ENCODE measurements at regions not wholly inside any gene's neighbourhood (a gene's known extent, or its start where the extent isn't known, plus 50 kb on each side); places are given as distances from the start of the nearest gene placed in this dataset.
A peak's percentile ranks its signal among the peaks of the same experiment; 100 is the strongest.

- Histone ChIP-seq H3K4me1 (no peaks in the 10 kb centered on the region), H3K27me3 (no peaks in the 10 kb centered on the region), H3K9me3 (no peaks in the 10 kb centered on the region), H3K4me3 (no peak overlapping the region), H3K36me3 (no peaks in the 10 kb centered on the region), H3K27ac (no peak overlapping the region), H3K9ac (ENCODE audit: low read depth in 2 of 2, low read length in 2 of 2) (no peak overlapping the region)
- DNase-seq, result no peak
- TF ChIP-seq CTCF (IDR thresholded peaks at IDR 0.05), result peak; percentile 31
- intact Hi-C loops (cut with DNase I), result loop anchor here (2.0 kb wide), 1 partner anchor 526 kb away; no protein-coding TSS in a partner anchor
Measured at GRCh38 chr4:149896432-149896831, 80.8 kb upstream of the IQCM start.

GRCh38 chr4:149897783-149898182 lies 82.1 kb upstream of the IQCM start:
- no peak for TF ChIP-seq CTCF (IDR thresholded peaks at IDR 0.05)
- no peaks in the 10 kb centered on the region for H3K27me3 ChIP-seq
- H3K9ac ChIP-seq (ENCODE audit: low read depth in 2 of 2, low read length in 2 of 2), result no peak overlapping the region
- H3K27ac ChIP-seq, result no peak overlapping the region
- H3K36me3 ChIP-seq, result no peaks in the 10 kb centered on the region
- no peak for DNase-seq
- H3K4me1 ChIP-seq, result no peaks in the 10 kb centered on the region
- no peaks in the 10 kb centered on the region for H3K9me3 ChIP-seq
- intact Hi-C loops (cut with DNase I), result loop anchor here (2.0 kb wide), 1 partner anchor 527 kb away; no protein-coding TSS in a partner anchor
- H3K4me3 ChIP-seq, result no peak overlapping the region

GRCh38 chr4:149901128-149901527 lies 85.5 kb upstream of the IQCM start:
- Histone ChIP-seq H3K4me1 (no peaks in the 10 kb centered on the region), H3K27ac (peak overlapping the region; percentile 69)
- TF ChIP-seq CTCF (IDR thresholded peaks at IDR 0.05), result no peak

GRCh38 chr4:149902242-149902641 lies 86.6 kb upstream of the IQCM start:
- no peak for DNase-seq
- H3K36me3 ChIP-seq, result no peaks in the 10 kb centered on the region
- H3K9me3 ChIP-seq, result no peaks in the 10 kb centered on the region
- no peak for TF ChIP-seq CTCF (IDR thresholded peaks at IDR 0.05)
- H3K4me1 ChIP-seq, result no peaks in the 10 kb centered on the region
- peak overlapping the region; percentile 69 for H3K27ac ChIP-seq
- H3K27me3 ChIP-seq, result no peaks in the 10 kb centered on the region
- no peak overlapping the region for H3K9ac ChIP-seq (ENCODE audit: low read depth in 2 of 2, low read length in 2 of 2)
- H3K4me3 ChIP-seq, result no peak overlapping the region
- intact Hi-C loops (cut with DNase I), result no loop called here

More at GRCh38 chr4:149901128-149901527, 85.5 kb upstream of the IQCM start:
- peak overlapping the region in 1 of 2 donors; percentile 70 for H3K9ac ChIP-seq (ENCODE audit: low read depth in 2 of 2, low read length in 2 of 2)
- peak; percentile 53 for DNase-seq
- intact Hi-C loops (cut with DNase I), result no loop called here
- no peaks in the 10 kb centered on the region for H3K9me3 ChIP-seq
- no peaks in the 10 kb centered on the region for H3K27me3 ChIP-seq
- no peaks in the 10 kb centered on the region for H3K36me3 ChIP-seq
- H3K4me3 ChIP-seq, result no peak overlapping the region

GRCh38 chr4:149910177-149910576 lies 94.5 kb upstream of the IQCM start:
- peak overlapping the region; percentile 63 for H3K27ac ChIP-seq

More at GRCh38 chr4:149910177-149910576, 94.5 kb upstream of the IQCM start:
- no peaks in the 10 kb centered on the region for H3K36me3 ChIP-seq
- intact Hi-C loops (cut with DNase I), result no loop called here
- DNase-seq, result no peak
- H3K4me1 ChIP-seq, result no peaks in the 10 kb centered on the region
- no peak for TF ChIP-seq CTCF (IDR thresholded peaks at IDR 0.05)
- H3K9me3 ChIP-seq, result no peaks in the 10 kb centered on the region
- H3K9ac ChIP-seq (ENCODE audit: low read depth in 2 of 2, low read length in 2 of 2), result no peak overlapping the region
- no peaks in the 10 kb centered on the region for H3K27me3 ChIP-seq
- no peak overlapping the region for H3K4me3 ChIP-seq
